Stomach (tissue), 8 donors: ENCODE measurements at regions not wholly inside any gene's neighbourhood (a gene's known extent, or its start where the extent isn't known, plus 50 kb on each side); places are given as distances from the start of the nearest gene placed in this dataset.

Experiments
- DNase-seq, 2 donors: peaks; one replicate each; pipeline versions ENCODE4 v3.0.0 to v3.0.0-alpha.2; 2013 to 2019
- H3K27ac ChIP-seq, 5 donors: fragments of 200-600 bp in 4 of 5; sonication (generic) in 4 of 5; one replicate each; pipeline ENCODE4 v1.5.1; 2013 to 2019; ENCODE audit warnings: mild to moderate bottlenecking in 1 of 5, moderate library complexity in 1 of 5
- H3K27me3 ChIP-seq, 3 donors: fragments of 200-600 bp; sonication (generic); one replicate each; pipeline ENCODE4 v1.5.1; 2017 to 2019; ENCODE audit warnings: mixed run types in 1 of 3
- H3K36me3 ChIP-seq, 4 donors: fragments of 200-600 bp; sonication (generic); 1 replicate in 3 of 4; 2 replicates in 1 of 4; pipeline ENCODE4 v1.5.1; 2016 to 2019
- H3K4me1 ChIP-seq, 4 donors: fragments of 200-600 bp; sonication (generic); one replicate each; pipeline ENCODE4 v1.5.1; 2016 to 2019
- H3K4me3 ChIP-seq, 4 donors: fragments of 200-600 bp; sonication (generic) in 3 of 4; one replicate each; pipeline ENCODE4 v1.5.1; 2016 to 2019; ENCODE audit warnings: mild to moderate bottlenecking in 1 of 4
- H3K9me3 ChIP-seq, 4 donors: fragments of 200-600 bp; sonication (generic); one replicate each; pipeline ENCODE4 v1.5.1; 2016 to 2019
- CTCF ChIP-seq, 7 experiments: fragments of 450-650 bp in 4 of 7; fragments of 200-600 bp in 3 of 7; sonication (generic) in 3 of 7; IDR thresholded peaks; one replicate each; pipeline ENCODE4 v1.5.1; 2016 to 2019; ENCODE audit warnings: antibody characterized with exemption in 7 of 7, control low read depth in 2 of 7, mild to moderate bottlenecking in 1 of 7
- EP300 ChIP-seq: sonication (generic); formaldehyde crosslinking; IDR thresholded peaks from one replicate; pipeline ENCODE4 v1.6.1; 2017; ENCODE audit warnings: antibody characterized with exemption
- POLR2A ChIP-seq, 4 donors: fragments of 450-650 bp; IDR thresholded peaks; one replicate each; pipeline ENCODE4 v1.6.1; 2016; ENCODE audit warnings: antibody characterized with exemption in 4 of 4, control low read depth in 2 of 4, mild to moderate bottlenecking in 1 of 4, moderate library complexity in 1 of 4
- POLR2AphosphoS5 ChIP-seq, 3 donors: sonication (generic); formaldehyde crosslinking; IDR thresholded peaks; one replicate each; pipeline ENCODE4 v1.6.1; 2016; ENCODE audit warnings: antibody characterized with exemption in 3 of 3
- WGBS, 5 donors: extraction: QIAGEN DNeasy Blood & Tissue Kit in 3 of 5; methylation state at CpG; one replicate each; pipeline versions ENCODE4 v1.1.5 to v1.1.7; 2013 to 2018; 5-methylcytosine and 5-hydroxymethylcytosine counted together
- intact Hi-C: fragments of 100-400 bp; cut with DNase I; formaldehyde crosslinking; loops from one replicate; pipeline ENCODE4 v1.15.1; 2023; ENCODE audit warnings: low total_unique reads
- donor health status: healthy with polysubstance abuse.
- donor health status: Bipolar disorder and iron deficiency.
- donor health status: healthy.

GRCh38 chrX:8868906-8869305, 67.7 kb upstream of the FAM9A start:
- intact Hi-C loops = no loop called here
- peak in 1 of 2 donors; percentile 41 for DNase-seq
- WGBS, 5 donors = 28 to 53% (median 42%) methylated on average over 3 of the region's 3 CpGs
- Histone ChIP-seq H3K4me3 (no peak overlapping the region), H3K27me3 (no peaks in the 10 kb centered on the region), H3K9me3 (no peaks in the 10 kb centered on the region), H3K27ac (no peak overlapping the region), H3K36me3 (no peaks in the 10 kb centered on the region), H3K4me1 (no peaks in the 10 kb centered on the region)
- TF ChIP-seq POLR2A (IDR thresholded peaks at IDR 0.05) (no peak), CTCF (IDR thresholded peaks at IDR 0.05) (no peak), POLR2AphosphoS5 (IDR thresholded peaks at IDR 0.05) (no peak), EP300 (no peak)

- intact Hi-C loops = no loop called here
- no peaks in the 10 kb centered on the region for H3K27me3 ChIP-seq
- H3K4me3 ChIP-seq = no peak overlapping the region
- 33 to 52% (median 50%) methylated on average over 5 of the region's 5 CpGs for WGBS, 5 donors
- no peak overlapping the region for H3K27ac ChIP-seq
- H3K4me1 ChIP-seq = no peaks in the 10 kb centered on the region
- no peak for DNase-seq
- TF ChIP-seq POLR2AphosphoS5 (IDR thresholded peaks at IDR 0.05) (no peak), POLR2A (IDR thresholded peaks at IDR 0.05) (no peak), EP300 (no peak), CTCF (IDR thresholded peaks at IDR 0.05) (no peak)
- H3K36me3 ChIP-seq = no peaks in the 10 kb centered on the region
- no peaks in the 10 kb centered on the region for H3K9me3 ChIP-seq
Measured at GRCh38 chrX:8868070-8868773, 67.0 kb upstream of the FAM9A start.

GRCh38 chrX:8867406-8867805, 66.2 kb upstream of the FAM9A start:
- H3K27ac ChIP-seq = no peak overlapping the region
- H3K27me3 ChIP-seq = no peaks in the 10 kb centered on the region
- H3K4me1 ChIP-seq = no peaks in the 10 kb centered on the region
- intact Hi-C loops = no loop called here
- 64 to 86% (median 78%) methylated on average over 2 of the region's 2 CpGs for WGBS, 5 donors
- DNase-seq = no peak
- TF ChIP-seq POLR2AphosphoS5 (IDR thresholded peaks at IDR 0.05) (no peak), CTCF (IDR thresholded peaks at IDR 0.05) (no peak), EP300 (no peak), POLR2A (IDR thresholded peaks at IDR 0.05) (no peak)
- no peak overlapping the region for H3K4me3 ChIP-seq
- H3K9me3 ChIP-seq = no peaks in the 10 kb centered on the region
- H3K36me3 ChIP-seq = no peaks in the 10 kb centered on the region

- Histone ChIP-seq H3K27me3 (no peaks in the 10 kb centered on the region), H3K27ac (no peak overlapping the region), H3K4me1 (no peaks in the 10 kb centered on the region), H3K4me3 (no peak overlapping the region), H3K36me3 (no peaks in the 10 kb centered on the region), H3K9me3 (no peaks in the 10 kb centered on the region)
- intact Hi-C loops = no loop called here
- peak in 1 of 2 donors; percentile 26 for DNase-seq
- TF ChIP-seq POLR2A (IDR thresholded peaks at IDR 0.05) (no peak), POLR2AphosphoS5 (IDR thresholded peaks at IDR 0.05) (no peak), CTCF (IDR thresholded peaks at IDR 0.05) (no peak), EP300 (no peak)
- WGBS, 5 donors = 21 to 31% (median 24%) methylated on average over 5 of the region's 5 CpGs
Measured at GRCh38 chrX:8864161-8864560, 63.0 kb upstream of the FAM9A start.
